ENCODE measurements at regions not wholly inside any gene's neighbourhood (a gene's known extent, or its start where the extent isn't known, plus 50 kb on each side); places are given as distances from the start of the nearest gene placed in this dataset.

DNA sequence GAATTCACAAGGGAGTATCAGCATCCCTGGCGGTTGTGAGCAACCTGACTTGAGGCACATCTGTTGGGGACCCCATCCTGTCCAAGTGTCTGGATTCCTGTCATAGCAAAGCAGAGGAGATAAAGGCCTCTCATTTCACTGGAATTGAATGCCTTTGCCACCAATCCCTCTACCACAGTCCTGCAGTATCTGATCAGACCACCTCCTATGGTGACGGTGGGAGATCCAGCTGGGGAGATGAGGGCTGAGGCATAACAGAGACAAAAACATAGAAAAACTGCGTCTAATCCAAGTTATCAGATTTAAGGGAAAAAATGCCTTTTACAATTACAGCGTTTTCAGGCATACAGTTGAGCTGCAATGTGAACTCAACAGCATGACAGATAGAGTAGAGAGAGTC lies 160.7 kb upstream of the TRPC7 start:
- H3K27ac ChIP-seq (ENCODE audit: low read depth) = no peak overlapping the region
- 0 out of 2 replicates have a peak overlapping the region, but pooled peaks have one; percentile 15 for H3K4me2 ChIP-seq
- TF ChIP-seq JUNB (IDR thresholded peaks at IDR 0.05; ENCODE audit: unreplicated experiment) (no peak), ZNF114 (CRISPR knock-in tag; IDR thresholded peaks at IDR 0.05) (no peak), EZH2phosphoT487 (IDR thresholded peaks at IDR 0.05; ENCODE audit: unreplicated experiment) (no peak), EZH2 (IDR thresholded peaks at IDR 0.05; ENCODE audit: low read depth, unreplicated experiment) (no peak), POLR2AphosphoS5 (IDR thresholded peaks at IDR 0.05; ENCODE audit: low read depth) (no peak), STAT1 (IDR thresholded peaks at IDR 0.05; ENCODE audit: unreplicated experiment) (no peak), CREB1 (CRISPR knock-in tag; IDR thresholded peaks at IDR 0.05; ENCODE audit: low read depth) (no peak), NANOG (IDR thresholded peaks at IDR 0.05; ENCODE audit: borderline replicate concordance) (no peak), ZNF331 (CRISPR knock-in tag; IDR thresholded peaks at IDR 0.05; ENCODE audit: low read depth) (no peak)
- TF ChIP-seq, protein P1, sequence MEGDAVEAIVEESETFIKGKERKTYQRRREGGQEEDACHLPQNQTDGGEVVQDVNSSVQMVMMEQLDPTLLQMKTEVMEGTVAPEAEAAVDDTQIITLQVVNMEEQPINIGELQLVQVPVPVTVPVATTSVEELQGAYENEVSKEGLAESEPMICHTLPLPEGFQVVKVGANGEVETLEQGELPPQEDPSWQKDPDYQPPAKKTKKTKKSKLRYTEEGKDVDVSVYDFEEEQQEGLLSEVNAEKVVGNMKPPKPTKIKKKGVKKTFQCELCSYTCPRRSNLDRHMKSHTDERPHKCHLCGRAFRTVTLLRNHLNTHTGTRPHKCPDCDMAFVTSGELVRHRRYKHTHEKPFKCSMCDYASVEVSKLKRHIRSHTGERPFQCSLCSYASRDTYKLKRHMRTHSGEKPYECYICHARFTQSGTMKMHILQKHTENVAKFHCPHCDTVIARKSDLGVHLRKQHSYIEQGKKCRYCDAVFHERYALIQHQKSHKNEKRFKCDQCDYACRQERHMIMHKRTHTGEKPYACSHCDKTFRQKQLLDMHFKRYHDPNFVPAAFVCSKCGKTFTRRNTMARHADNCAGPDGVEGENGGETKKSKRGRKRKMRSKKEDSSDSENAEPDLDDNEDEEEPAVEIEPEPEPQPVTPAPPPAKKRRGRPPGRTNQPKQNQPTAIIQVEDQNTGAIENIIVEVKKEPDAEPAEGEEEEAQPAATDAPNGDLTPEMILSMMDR (conservative IDR thresholded peaks at IDR 0.05; ENCODE audit: low read depth in 2 of 2) = no peak
- TF ChIP-seq, protein P2, sequence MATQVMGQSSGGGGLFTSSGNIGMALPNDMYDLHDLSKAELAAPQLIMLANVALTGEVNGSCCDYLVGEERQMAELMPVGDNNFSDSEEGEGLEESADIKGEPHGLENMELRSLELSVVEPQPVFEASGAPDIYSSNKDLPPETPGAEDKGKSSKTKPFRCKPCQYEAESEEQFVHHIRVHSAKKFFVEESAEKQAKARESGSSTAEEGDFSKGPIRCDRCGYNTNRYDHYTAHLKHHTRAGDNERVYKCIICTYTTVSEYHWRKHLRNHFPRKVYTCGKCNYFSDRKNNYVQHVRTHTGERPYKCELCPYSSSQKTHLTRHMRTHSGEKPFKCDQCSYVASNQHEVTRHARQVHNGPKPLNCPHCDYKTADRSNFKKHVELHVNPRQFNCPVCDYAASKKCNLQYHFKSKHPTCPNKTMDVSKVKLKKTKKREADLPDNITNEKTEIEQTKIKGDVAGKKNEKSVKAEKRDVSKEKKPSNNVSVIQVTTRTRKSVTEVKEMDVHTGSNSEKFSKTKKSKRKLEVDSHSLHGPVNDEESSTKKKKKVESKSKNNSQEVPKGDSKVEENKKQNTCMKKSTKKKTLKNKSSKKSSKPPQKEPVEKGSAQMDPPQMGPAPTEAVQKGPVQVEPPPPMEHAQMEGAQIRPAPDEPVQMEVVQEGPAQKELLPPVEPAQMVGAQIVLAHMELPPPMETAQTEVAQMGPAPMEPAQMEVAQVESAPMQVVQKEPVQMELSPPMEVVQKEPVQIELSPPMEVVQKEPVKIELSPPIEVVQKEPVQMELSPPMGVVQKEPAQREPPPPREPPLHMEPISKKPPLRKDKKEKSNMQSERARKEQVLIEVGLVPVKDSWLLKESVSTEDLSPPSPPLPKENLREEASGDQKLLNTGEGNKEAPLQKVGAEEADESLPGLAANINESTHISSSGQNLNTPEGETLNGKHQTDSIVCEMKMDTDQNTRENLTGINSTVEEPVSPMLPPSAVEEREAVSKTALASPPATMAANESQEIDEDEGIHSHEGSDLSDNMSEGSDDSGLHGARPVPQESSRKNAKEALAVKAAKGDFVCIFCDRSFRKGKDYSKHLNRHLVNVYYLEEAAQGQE (IDR thresholded peaks at IDR 0.05; ENCODE audit: unreplicated experiment) = no peak
- TF ChIP-seq, protein P3, sequence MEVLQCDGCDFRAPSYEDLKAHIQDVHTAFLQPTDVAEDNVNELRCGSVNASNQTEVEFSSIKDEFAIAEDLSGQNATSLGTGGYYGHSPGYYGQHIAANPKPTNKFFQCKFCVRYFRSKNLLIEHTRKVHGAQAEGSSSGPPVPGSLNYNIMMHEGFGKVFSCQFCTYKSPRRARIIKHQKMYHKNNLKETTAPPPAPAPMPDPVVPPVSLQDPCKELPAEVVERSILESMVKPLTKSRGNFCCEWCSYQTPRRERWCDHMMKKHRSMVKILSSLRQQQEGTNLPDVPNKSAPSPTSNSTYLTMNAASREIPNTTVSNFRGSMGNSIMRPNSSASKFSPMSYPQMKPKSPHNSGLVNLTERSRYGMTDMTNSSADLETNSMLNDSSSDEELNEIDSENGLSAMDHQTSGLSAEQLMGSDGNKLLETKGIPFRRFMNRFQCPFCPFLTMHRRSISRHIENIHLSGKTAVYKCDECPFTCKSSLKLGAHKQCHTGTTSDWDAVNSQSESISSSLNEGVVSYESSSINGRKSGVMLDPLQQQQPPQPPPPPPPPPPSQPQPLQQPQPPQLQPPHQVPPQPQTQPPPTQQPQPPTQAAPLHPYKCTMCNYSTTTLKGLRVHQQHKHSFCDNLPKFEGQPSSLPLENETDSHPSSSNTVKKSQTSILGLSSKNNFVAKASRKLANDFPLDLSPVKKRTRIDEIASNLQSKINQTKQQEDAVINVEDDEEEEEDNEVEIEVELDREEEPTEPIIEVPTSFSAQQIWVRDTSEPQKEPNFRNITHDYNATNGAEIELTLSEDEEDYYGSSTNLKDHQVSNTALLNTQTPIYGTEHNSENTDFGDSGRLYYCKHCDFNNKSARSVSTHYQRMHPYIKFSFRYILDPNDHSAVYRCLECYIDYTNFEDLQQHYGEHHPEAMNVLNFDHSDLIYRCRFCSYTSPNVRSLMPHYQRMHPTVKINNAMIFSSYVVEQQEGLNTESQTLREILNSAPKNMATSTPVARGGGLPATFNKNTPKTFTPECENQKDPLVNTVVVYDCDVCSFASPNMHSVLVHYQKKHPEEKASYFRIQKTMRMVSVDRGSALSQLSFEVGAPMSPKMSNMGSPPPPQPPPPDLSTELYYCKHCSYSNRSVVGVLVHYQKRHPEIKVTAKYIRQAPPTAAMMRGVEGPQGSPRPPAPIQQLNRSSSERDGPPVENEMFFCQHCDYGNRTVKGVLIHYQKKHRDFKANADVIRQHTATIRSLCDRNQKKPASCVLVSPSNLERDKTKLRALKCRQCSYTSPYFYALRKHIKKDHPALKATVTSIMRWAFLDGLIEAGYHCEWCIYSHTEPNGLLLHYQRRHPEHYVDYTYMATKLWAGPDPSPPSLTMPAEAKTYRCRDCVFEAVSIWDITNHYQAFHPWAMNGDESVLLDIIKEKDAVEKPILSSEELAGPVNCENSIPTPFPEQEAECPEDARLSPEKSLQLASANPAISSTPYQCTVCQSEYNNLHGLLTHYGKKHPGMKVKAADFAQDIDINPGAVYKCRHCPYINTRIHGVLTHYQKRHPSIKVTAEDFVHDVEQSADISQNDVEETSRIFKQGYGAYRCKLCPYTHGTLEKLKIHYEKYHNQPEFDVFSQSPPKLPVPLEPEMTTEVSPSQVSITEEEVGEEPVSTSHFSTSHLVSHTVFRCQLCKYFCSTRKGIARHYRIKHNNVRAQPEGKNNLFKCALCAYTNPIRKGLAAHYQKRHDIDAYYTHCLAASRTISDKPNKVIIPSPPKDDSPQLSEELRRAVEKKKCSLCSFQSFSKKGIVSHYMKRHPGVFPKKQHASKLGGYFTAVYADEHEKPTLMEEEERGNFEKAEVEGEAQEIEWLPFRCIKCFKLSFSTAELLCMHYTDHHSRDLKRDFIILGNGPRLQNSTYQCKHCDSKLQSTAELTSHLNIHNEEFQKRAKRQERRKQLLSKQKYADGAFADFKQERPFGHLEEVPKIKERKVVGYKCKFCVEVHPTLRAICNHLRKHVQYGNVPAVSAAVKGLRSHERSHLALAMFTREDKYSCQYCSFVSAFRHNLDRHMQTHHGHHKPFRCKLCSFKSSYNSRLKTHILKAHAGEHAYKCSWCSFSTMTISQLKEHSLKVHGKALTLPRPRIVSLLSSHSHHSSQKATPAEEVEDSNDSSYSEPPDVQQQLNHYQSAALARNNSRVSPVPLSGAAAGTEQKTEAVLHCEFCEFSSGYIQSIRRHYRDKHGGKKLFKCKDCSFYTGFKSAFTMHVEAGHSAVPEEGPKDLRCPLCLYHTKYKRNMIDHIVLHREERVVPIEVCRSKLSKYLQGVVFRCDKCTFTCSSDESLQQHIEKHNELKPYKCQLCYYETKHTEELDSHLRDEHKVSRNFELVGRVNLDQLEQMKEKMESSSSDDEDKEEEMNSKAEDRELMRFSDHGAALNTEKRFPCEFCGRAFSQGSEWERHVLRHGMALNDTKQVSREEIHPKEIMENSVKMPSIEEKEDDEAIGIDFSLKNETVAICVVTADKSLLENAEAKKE (CRISPR knock-in tag; IDR thresholded peaks at IDR 0.05) = no peak
- TF ChIP-seq, protein P4, sequence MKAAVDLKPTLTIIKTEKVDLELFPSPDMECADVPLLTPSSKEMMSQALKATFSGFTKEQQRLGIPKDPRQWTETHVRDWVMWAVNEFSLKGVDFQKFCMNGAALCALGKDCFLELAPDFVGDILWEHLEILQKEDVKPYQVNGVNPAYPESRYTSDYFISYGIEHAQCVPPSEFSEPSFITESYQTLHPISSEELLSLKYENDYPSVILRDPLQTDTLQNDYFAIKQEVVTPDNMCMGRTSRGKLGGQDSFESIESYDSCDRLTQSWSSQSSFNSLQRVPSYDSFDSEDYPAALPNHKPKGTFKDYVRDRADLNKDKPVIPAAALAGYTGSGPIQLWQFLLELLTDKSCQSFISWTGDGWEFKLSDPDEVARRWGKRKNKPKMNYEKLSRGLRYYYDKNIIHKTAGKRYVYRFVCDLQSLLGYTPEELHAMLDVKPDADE (IDR thresholded peaks at IDR 0.05) = no peak
- Mint-ChIP-seq H3K36me3 (ENCODE audit: low read depth) (no peaks in the 10 kb centered on the region), H3K27me3 (ENCODE audit: insufficient read depth, low read depth, poor library complexity) (peaks cover 5% of the 10 kb centered on the region), H3K4me1 (peaks cover 25% of the 10 kb centered on the region), H3K4me3 (no peak overlapping the region), H3K27ac (no peak overlapping the region), H3K9me3 (no peaks in the 10 kb centered on the region)
- no peak overlapping the region for H3K4me3 ChIP-seq
- H3K36me3 ChIP-seq (ENCODE audit: insufficient read depth) = no peaks in the 10 kb centered on the region
- DNase-seq (ENCODE audit: low spot score) = no peak
- H3K79me2 ChIP-seq (replicated peaks; ENCODE audit: insufficient read depth) = no peaks in the 10 kb centered on the region
- no peaks in the 10 kb centered on the region for H3K4me1 ChIP-seq (ENCODE audit: insufficient read depth)
- ATAC-seq = peak; percentile 28; the same call in 1 of the 3 replicates
- no peaks in the 10 kb centered on the region for H4K20me1 ChIP-seq (replicated peaks; ENCODE audit: insufficient read depth)
- H3F3A ChIP-seq (replicated peaks; ENCODE audit: low read depth) = no peaks in the 10 kb centered on the region
- H2AFZ ChIP-seq = no peak overlapping the region
- peaks cover 11% of the 10 kb centered on the region; the same call in 1 of the 2 replicates for H3K9me2 ChIP-seq (ENCODE audit: insufficient read depth)
- no peaks in the 10 kb centered on the region for H3K27me3 ChIP-seq (ENCODE audit: insufficient read depth)

Measured in GM23338 (cell line).